ENCODE measurements at regions not wholly inside any gene's neighbourhood (a gene's known extent, or its start where the extent isn't known, plus 50 kb on each side); places are given as distances from the start of the nearest gene placed in this dataset.

- no peaks in the 10 kb centered on the region for H3K36me3 Mint-ChIP-seq (ENCODE audit: unreplicated experiment)
- TF ChIP-seq CTCF (IDR thresholded peaks at IDR 0.05): peak; percentile 40
- H3K4me3 Mint-ChIP-seq (ENCODE audit: unreplicated experiment): no peak overlapping the region
- H3K9me3 Mint-ChIP-seq (ENCODE audit: unreplicated experiment): peaks cover 4% of the 10 kb centered on the region
- peak overlapping the region; percentile 74 for H3K27ac Mint-ChIP-seq (ENCODE audit: unreplicated experiment)
- H3K27me3 Mint-ChIP-seq (ENCODE audit: unreplicated experiment): no peaks in the 10 kb centered on the region
- H3K4me1 Mint-ChIP-seq (ENCODE audit: unreplicated experiment): peaks cover 51% of the 10 kb centered on the region
- DNase-seq (ENCODE audit: extremely low spot score, unreplicated experiment): no peak
Measured at GRCh38 chr11:11171285-11171684, 181.8 kb downstream of the CSNK2A3 start.

GRCh38 chr11:11170352-11171084, 182.5 kb downstream of the CSNK2A3 start:
- no peaks in the 10 kb centered on the region for H3K27me3 Mint-ChIP-seq (ENCODE audit: unreplicated experiment)
- DNase-seq (ENCODE audit: extremely low spot score, unreplicated experiment): no peak

GRCh38 chr11:11169715-11170351, 183.2 kb downstream of the CSNK2A3 start:
- Mint-ChIP-seq H3K36me3 (ENCODE audit: unreplicated experiment) (no peaks in the 10 kb centered on the region), H3K27ac (ENCODE audit: unreplicated experiment) (no peak overlapping the region)

More at GRCh38 chr11:11170352-11171084, 182.5 kb downstream of the CSNK2A3 start:
- Mint-ChIP-seq H3K9me3 (ENCODE audit: unreplicated experiment) (peaks cover 4% of the 10 kb centered on the region), H3K36me3 (ENCODE audit: unreplicated experiment) (no peaks in the 10 kb centered on the region), H3K4me3 (ENCODE audit: unreplicated experiment) (no peak overlapping the region), H3K27ac (ENCODE audit: unreplicated experiment) (peak overlapping the region; percentile 74), H3K4me1 (ENCODE audit: unreplicated experiment) (peaks cover 48% of the 10 kb centered on the region)
- no peak for TF ChIP-seq CTCF (IDR thresholded peaks at IDR 0.05)

GRCh38 chr11:11167806-11168205, 185.2 kb downstream of the CSNK2A3 start:
- H3K36me3 Mint-ChIP-seq (ENCODE audit: unreplicated experiment): no peaks in the 10 kb centered on the region
- DNase-seq (ENCODE audit: extremely low spot score, unreplicated experiment): no peak
- no peak overlapping the region for H3K27ac Mint-ChIP-seq (ENCODE audit: unreplicated experiment)
- peaks cover under 1% of the 10 kb centered on the region for H3K27me3 Mint-ChIP-seq (ENCODE audit: unreplicated experiment)
- no peak for TF ChIP-seq CTCF (IDR thresholded peaks at IDR 0.05)
- no peak overlapping the region for H3K4me3 Mint-ChIP-seq (ENCODE audit: unreplicated experiment)
- peaks cover 35% of the 10 kb centered on the region for H3K4me1 Mint-ChIP-seq (ENCODE audit: unreplicated experiment)
- H3K9me3 Mint-ChIP-seq (ENCODE audit: unreplicated experiment): peaks cover 4% of the 10 kb centered on the region

More at GRCh38 chr11:11169715-11170351, 183.2 kb downstream of the CSNK2A3 start:
- no peaks in the 10 kb centered on the region for H3K27me3 Mint-ChIP-seq (ENCODE audit: unreplicated experiment)
- peaks cover 4% of the 10 kb centered on the region for H3K9me3 Mint-ChIP-seq (ENCODE audit: unreplicated experiment)
- DNase-seq (ENCODE audit: extremely low spot score, unreplicated experiment): no peak
- H3K4me1 Mint-ChIP-seq (ENCODE audit: unreplicated experiment): peaks cover 42% of the 10 kb centered on the region
- no peak overlapping the region for H3K4me3 Mint-ChIP-seq (ENCODE audit: unreplicated experiment)
- no peak for TF ChIP-seq CTCF (IDR thresholded peaks at IDR 0.05)

GRCh38 chr11:11164334-11164690, 188.7 kb downstream of the CSNK2A3 start:
- no peak overlapping the region for H3K27ac Mint-ChIP-seq (ENCODE audit: unreplicated experiment)
- peaks cover 13% of the 10 kb centered on the region for H3K4me1 Mint-ChIP-seq (ENCODE audit: unreplicated experiment)
- peaks cover 2% of the 10 kb centered on the region for H3K27me3 Mint-ChIP-seq (ENCODE audit: unreplicated experiment)
- peaks cover 4% of the 10 kb centered on the region for H3K9me3 Mint-ChIP-seq (ENCODE audit: unreplicated experiment)
- H3K36me3 Mint-ChIP-seq (ENCODE audit: unreplicated experiment): no peaks in the 10 kb centered on the region
- no peak for TF ChIP-seq CTCF (IDR thresholded peaks at IDR 0.05)
- no peak for DNase-seq (ENCODE audit: extremely low spot score, unreplicated experiment)
- H3K4me3 Mint-ChIP-seq (ENCODE audit: unreplicated experiment): no peak overlapping the region

Measured in osteocyte (in vitro differentiated cells).